CD4-positive, alpha-beta T cell treated with Interleukin-17A for 1 hour (primary cell): ENCODE measurements at regions not wholly inside any gene's neighbourhood (a gene's known extent, or its start where the extent isn't known, plus 50 kb on each side); places are given as distances from the start of the nearest gene placed in this dataset.
"Not testable (repeated sequence)": the region's sequence is repeated elsewhere in the genome, so short reads cannot be mapped to it uniquely, and the experiment has no call there.

Experiments
- DNase-seq: peaks from one replicate; pipeline ENCODE4 v3.0.0-alpha.2; 2020

- DNase-seq = no peak
These were observed 258.2 kb upstream of the NT5E start for GRCh38 chr6:85191656-85192055.

GRCh38 chr6:85186546-85187175, 263.2 kb upstream of the NT5E start:
- DNase-seq = no peak

GRCh38 chr6:85185977-85186376, 263.9 kb upstream of the NT5E start:
- no peak for DNase-seq

GRCh38 chr6:85183841-85184240, 266.0 kb upstream of the NT5E start:
- no peak for DNase-seq

GRCh38 chr6:85172705-85173104, 277.2 kb upstream of the NT5E start:
- DNase-seq = no peak

- DNase-seq = no peak
These were observed 277.7 kb upstream of the NT5E start for GRCh38 chr6:85172161-85172560.

GRCh38 chr6:85169189-85169588, 280.7 kb upstream of the NT5E start:
- no peak for DNase-seq

- DNase-seq = no peak
These were observed 281.7 kb upstream of the NT5E start for GRCh38 chr6:85168146-85168545.

GRCh38 chr6:85166114-85166741, 283.7 kb upstream of the NT5E start:
- DNase-seq = no peak

GRCh38 chr6:85163156-85164080, 286.5 kb upstream of the NT5E start:
- no peak for DNase-seq

- no peak for DNase-seq
These were observed 292.6 kb upstream of the NT5E start for GRCh38 chr6:85157311-85157710.

GRCh38 chr6:85143676-85144075, 306.2 kb upstream of the NT5E start:
- DNase-seq = no peak

- no peak for DNase-seq
These were observed 312.0 kb upstream of the NT5E start for GRCh38 chr6:85137865-85138264.

GRCh38 chr6:85136310-85136709, 313.6 kb upstream of the NT5E start:
- no peak for DNase-seq

- no peak for DNase-seq
These were observed 314.3 kb upstream of the NT5E start for GRCh38 chr6:85135376-85136094.

GRCh38 chr6:85134172-85134571, 315.7 kb upstream of the NT5E start:
- DNase-seq = no peak

- no peak for DNase-seq
These were observed 317.8 kb upstream of the NT5E start for GRCh38 chr6:85132091-85132490.

GRCh38 chr6:85130743-85131142, 319.1 kb upstream of the NT5E start:
- DNase-seq = no peak

- no peak for DNase-seq
These were observed 320.0 kb upstream of the NT5E start for GRCh38 chr6:85129881-85130280.

GRCh38 chr6:85128781-85129180, 321.1 kb upstream of the NT5E start:
- DNase-seq = no peak

GRCh38 chr6:85128256-85128655, 321.6 kb upstream of the NT5E start:
- DNase-seq = not testable (repeated sequence)

GRCh38 chr6:85127696-85128243, 322.1 kb upstream of the NT5E start:
- no peak for DNase-seq

GRCh38 chr6:85127168-85127498, 322.8 kb upstream of the NT5E start:
- no peak for DNase-seq
